Fibroblast of pulmonary artery (primary cell): ENCODE measurements at regions not wholly inside any gene's neighbourhood (a gene's known extent, or its start where the extent isn't known, plus 50 kb on each side); places are given as distances from the start of the nearest gene placed in this dataset.
A peak's percentile ranks its signal among the peaks of the same experiment; 100 is the strongest.

ENCODE experiments used
- DNase-seq: peaks from one replicate; pipeline ENCODE4 v3.0.0-alpha.2; 2010; ENCODE audit warnings: low read depth
- H3K4me3 ChIP-seq: replicated peaks from 2 replicates; pipeline ENCODE4 v1.5.1; 2011; ENCODE audit warnings: low read depth, mild to moderate bottlenecking, control low read depth, low read length, moderate library complexity
- CTCF ChIP-seq: IDR thresholded peaks from 2 replicates; pipeline ENCODE4 v1.5.1; 2011; ENCODE audit warnings: mild to moderate bottlenecking, control low read depth, low read length, inconsistent platforms; ENCODE audit errors: missing control alignments

- TF ChIP-seq CTCF: no peak
- no peak overlapping the region for H3K4me3 ChIP-seq
- DNase-seq: no peak
Observed at GRCh38 chr13:61258185-61258584, 157.5 kb downstream of the PCDH20 start.

GRCh38 chr13:61255040-61255796 lies 160.4 kb downstream of the PCDH20 start:
- TF ChIP-seq CTCF: peak; percentile 30
- peak; percentile 26 for DNase-seq
- H3K4me3 ChIP-seq: no peak overlapping the region

GRCh38 chr13:61253105-61253877 lies 162.4 kb downstream of the PCDH20 start:
- TF ChIP-seq CTCF: no peak
- DNase-seq: no peak
- no peak overlapping the region for H3K4me3 ChIP-seq

DNA sequence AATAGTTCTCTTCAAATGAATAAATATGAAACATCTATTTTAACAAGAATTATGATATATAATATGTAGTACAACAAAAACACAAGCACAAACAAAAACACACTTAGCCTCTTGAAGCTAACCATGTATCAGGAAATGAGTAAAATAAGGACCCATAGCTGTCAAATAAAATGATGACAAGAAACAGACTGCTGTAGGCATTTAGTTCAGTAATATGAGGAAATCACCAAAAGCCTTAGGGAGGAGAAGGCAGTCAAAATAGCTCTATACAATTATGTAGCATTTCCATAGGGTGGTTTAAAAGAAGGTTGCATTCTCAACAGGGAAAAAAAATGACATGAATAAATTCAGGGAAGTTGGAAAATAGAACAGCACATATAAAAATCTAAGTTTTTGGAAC lies 163.4 kb downstream of the PCDH20 start:
- TF ChIP-seq CTCF: no peak
- DNase-seq: no peak
- H3K4me3 ChIP-seq: no peak overlapping the region

DNA sequence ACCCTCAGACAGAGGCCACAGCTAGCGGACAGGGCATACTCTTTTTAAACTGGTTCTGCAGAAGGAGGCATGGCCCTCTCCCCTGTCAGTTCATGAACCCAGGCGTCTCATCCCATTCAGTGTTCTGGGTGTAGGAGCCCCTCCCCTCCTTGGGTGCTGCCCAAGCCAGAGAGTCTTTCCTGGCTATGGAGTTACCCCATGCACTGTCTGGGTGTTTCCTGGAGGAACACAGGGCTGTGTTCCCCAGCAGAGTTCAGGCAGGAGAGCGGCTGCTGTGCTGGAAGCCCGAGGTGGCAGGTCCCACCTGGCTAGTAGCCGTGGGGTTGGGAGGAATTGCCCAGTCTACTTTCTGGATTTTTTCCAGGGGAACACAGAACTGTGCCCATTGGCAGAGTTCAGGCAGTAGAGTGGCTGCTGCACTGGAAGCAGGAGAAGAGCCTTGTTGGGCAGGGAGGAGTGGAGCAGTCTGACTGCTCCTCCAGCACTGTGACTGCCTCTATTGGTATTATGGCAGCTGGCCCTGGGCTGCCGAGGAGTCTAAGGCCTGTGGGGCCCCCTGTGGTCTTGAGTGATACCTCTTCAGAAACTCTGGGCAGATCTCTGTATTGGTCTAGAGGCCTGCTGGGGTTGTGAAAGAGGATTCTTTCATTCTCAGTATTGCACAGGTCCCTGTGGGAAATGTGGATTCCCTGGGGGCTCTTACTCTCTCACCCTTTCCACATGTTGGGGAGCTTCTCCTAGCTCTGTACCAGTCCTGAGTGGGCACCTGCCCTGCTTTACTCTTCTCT lies 168.3 kb downstream of the PCDH20 start:
- no peak overlapping the region for H3K4me3 ChIP-seq
- no peak for DNase-seq
- TF ChIP-seq CTCF: no peak

- no peak for TF ChIP-seq CTCF
- DNase-seq: no peak
- H3K4me3 ChIP-seq: no peak overlapping the region
Observed at GRCh38 chr13:61246351-61246750, 169.3 kb downstream of the PCDH20 start.
